GM23338 (cell line): ENCODE measurements at regions not wholly inside any gene's neighbourhood (a gene's known extent, or its start where the extent isn't known, plus 50 kb on each side); places are given as distances from the start of the nearest gene placed in this dataset.
A peak's percentile ranks its signal among the peaks of the same experiment; 100 is the strongest.

Experiments
- ATAC-seq: fragments of 200-7000 bp; cut with Tn5 transposase; 3 replicates; pipeline ENCODE4 v1.9.1; 2020
- DNase-seq: peaks from one replicate; pipeline ENCODE4 v3.0.0-alpha.2; 2015; ENCODE audit warnings: low spot score
- H2AFZ ChIP-seq: fragments of 200-600 bp; sonication (generic); 2 replicates; pipeline ENCODE4 v1.8.0; 2016; ENCODE audit warnings: antibody characterized with exemption, mild to moderate bottlenecking, moderate library complexity
- H3F3A ChIP-seq: fragments of 200-600 bp; sonication (generic); replicated peaks from 2 replicates; pipeline ENCODE4 v1.8.0; 2017; ENCODE audit warnings: antibody characterized with exemption, mixed run types, low read depth
- H3K27ac ChIP-seq: fragments of 200-600 bp; sonication (generic); 2 replicates; pipeline ENCODE4 v1.6.1; 2016; ENCODE audit warnings: low read depth
- H3K27me3 ChIP-seq: fragments of 200-600 bp; sonication (generic); 2 replicates; pipeline ENCODE4 v1.8.0; 2016; ENCODE audit warnings: mild to moderate bottlenecking, mixed run types, moderate library complexity; ENCODE audit not compliant: insufficient read depth
- H3K36me3 ChIP-seq: fragments of 200-600 bp; sonication (generic); 2 replicates; pipeline ENCODE4 v1.8.0; 2016; ENCODE audit warnings: mild to moderate bottlenecking; ENCODE audit not compliant: insufficient read depth
- H3K4me1 ChIP-seq: fragments of 200-600 bp; sonication (generic); 2 replicates; pipeline ENCODE4 v1.8.0; 2016; ENCODE audit warnings: mild to moderate bottlenecking, moderate library complexity; ENCODE audit not compliant: insufficient read depth
- H3K4me2 ChIP-seq: fragments of 200-600 bp; sonication (generic); 2 replicates; pipeline ENCODE4 v1.7.1; 2017; ENCODE audit warnings: mixed run types
- H3K4me3 ChIP-seq: fragments of 200-600 bp; sonication (generic); 2 replicates; pipeline ENCODE4 v1.6.1; 2016; ENCODE audit warnings: mixed run types
- H3K79me2 ChIP-seq: fragments of 200-600 bp; sonication (generic); replicated peaks from 2 replicates; pipeline ENCODE4 v1.8.0; 2017; ENCODE audit warnings: mild to moderate bottlenecking; ENCODE audit not compliant: insufficient read depth
- H3K9me2 ChIP-seq: fragments of 200-600 bp; sonication (generic); 2 replicates; pipeline ENCODE4 v1.8.0; 2017; ENCODE audit not compliant: insufficient read depth
- H4K20me1 ChIP-seq: fragments of 200-600 bp; sonication (generic); replicated peaks from 2 replicates; pipeline ENCODE4 v1.8.0; 2017; ENCODE audit warnings: mild to moderate bottlenecking; ENCODE audit not compliant: insufficient read depth
- H3K27ac Mint-ChIP-seq: 2 replicates; pipeline ENCODE4 v1.8.0; 2020; ENCODE audit warnings: inconsistent platforms, mild to moderate bottlenecking, moderate library complexity, mixed read lengths
- H3K27me3 Mint-ChIP-seq: 3 replicates; pipeline ENCODE4 v1.8.0; 2022; ENCODE audit warnings: low read depth, mild to moderate bottlenecking, moderate library complexity, mixed read lengths, inconsistent platforms; ENCODE audit not compliant: insufficient read depth, poor library complexity
- H3K36me3 Mint-ChIP-seq: 3 replicates; pipeline ENCODE4 v1.8.0; 2021; ENCODE audit warnings: low read depth, mild to moderate bottlenecking, inconsistent platforms, moderate library complexity, mixed read lengths
- H3K4me1 Mint-ChIP-seq: 3 replicates; pipeline ENCODE4 v1.8.0; 2020; ENCODE audit warnings: mild to moderate bottlenecking, inconsistent platforms, mixed read lengths
- H3K4me3 Mint-ChIP-seq: 3 replicates; pipeline ENCODE4 v1.8.0; 2021; ENCODE audit warnings: moderate library complexity, mild to moderate bottlenecking, inconsistent platforms, mixed read lengths
- H3K9me3 Mint-ChIP-seq: 3 replicates; pipeline ENCODE4 v1.8.0; 2020; ENCODE audit warnings: moderate library complexity, mild to moderate bottlenecking, inconsistent platforms, mixed read lengths
- CREB1 ChIP-seq: fragments of 250-450 bp; sonication (Bioruptor Pico); IDR thresholded peaks from 2 replicates; pipeline ENCODE4 v1.5.0; 2020; ENCODE audit warnings: low read depth, mild to moderate bottlenecking, moderate library complexity
- EZH2 ChIP-seq: fragments of 200-600 bp; sonication (generic); IDR thresholded peaks from one replicate; pipeline ENCODE4 v1.8.0; 2017; ENCODE audit warnings: antibody characterized with exemption, mild to moderate bottlenecking, low read depth; ENCODE audit not compliant: unreplicated experiment
- EZH2phosphoT487 ChIP-seq: fragments of 200-600 bp; sonication (generic); IDR thresholded peaks from one replicate; pipeline ENCODE4 v1.8.1; 2018; ENCODE audit warnings: antibody characterized with exemption; ENCODE audit not compliant: unreplicated experiment
- JUNB ChIP-seq: IDR thresholded peaks from one replicate; pipeline ENCODE4 v1.6.1; 2016; ENCODE audit warnings: antibody characterized with exemption; ENCODE audit not compliant: unreplicated experiment
- NANOG ChIP-seq: IDR thresholded peaks from 2 replicates; pipeline ENCODE4 v1.6.1; 2016; ENCODE audit warnings: antibody characterized with exemption, borderline replicate concordance
- POLR2AphosphoS5 ChIP-seq: IDR thresholded peaks from 2 replicates; pipeline ENCODE4 v1.6.1; 2016; ENCODE audit warnings: antibody characterized with exemption, low read depth
- ZNF462 ChIP-seq: fragments of 250-450 bp; sonication (Bioruptor Pico); IDR thresholded peaks from 2 replicates; pipeline ENCODE4 v1.5.0; 2020; ENCODE audit warnings: mild to moderate bottlenecking, moderate library complexity
- TF ChIP-seq, protein P1 (sequence below), 2 experiments: fragments of 200-600 bp in 1 of 2; sonication (generic) in 1 of 2; conservative IDR thresholded peaks; 2 replicates each; pipeline versions ENCODE4 v1.5.1 to v1.6.1; 2016 to 2017; ENCODE audit warnings: antibody characterized with exemption in 2 of 2, low read depth in 2 of 2, mild to moderate bottlenecking in 2 of 2, moderate library complexity in 1 of 2

DNA sequence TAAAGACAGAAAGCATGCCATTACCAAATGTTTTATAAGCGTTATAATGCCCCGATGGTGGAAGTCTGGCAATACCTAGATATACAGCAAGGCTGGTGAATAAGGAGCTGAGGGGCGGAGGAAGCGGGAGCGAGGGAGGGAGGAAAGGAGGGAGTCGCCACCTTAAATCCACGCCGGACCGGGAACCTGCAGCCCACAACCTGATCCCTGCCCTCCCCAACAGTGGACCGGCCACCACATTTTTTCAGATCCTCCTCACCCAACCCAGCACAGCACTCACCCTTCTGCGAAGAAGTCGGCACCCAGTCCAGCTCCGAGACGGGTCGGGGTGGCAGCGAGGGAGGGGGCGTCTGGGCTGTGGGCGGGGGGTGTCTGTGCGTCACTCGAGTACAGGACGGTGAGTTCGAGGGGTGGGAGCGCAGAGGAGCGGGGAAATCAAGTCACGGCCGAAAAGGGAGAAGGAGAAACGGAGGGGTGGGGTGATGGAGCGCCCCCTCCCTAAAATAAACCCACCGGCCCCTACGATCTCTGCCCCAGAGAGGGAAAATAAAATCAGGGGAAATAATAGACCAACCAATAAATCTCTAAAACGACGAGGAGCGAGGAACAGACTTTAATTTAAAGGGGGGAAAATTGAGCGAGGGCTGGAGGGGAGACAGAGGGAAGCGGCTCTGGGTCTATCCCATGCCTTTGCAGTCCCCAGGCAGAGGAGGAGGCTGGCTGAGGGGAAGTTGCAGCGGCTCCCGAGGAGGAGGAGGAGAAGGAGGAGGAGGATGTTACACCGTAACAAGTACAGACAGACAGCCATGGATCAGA is 96.5 kb upstream of the SERTAD2 start:
- peak; percentile 58 for ATAC-seq
- Histone ChIP-seq H4K20me1 (no peaks in the 10 kb centered on the region), H3F3A (peaks cover 5% of the 10 kb centered on the region; the same call in 1 of the 2 replicates), H2AFZ (peak overlapping the region; percentile 92), H3K27ac (peak overlapping the region; percentile 90; the same call in 1 of the 2 replicates), H3K9me2 (no peaks in the 10 kb centered on the region), H3K27me3 (peaks cover 31% of the 10 kb centered on the region), H3K4me1 (peaks cover 11% of the 10 kb centered on the region), H3K36me3 (no peaks in the 10 kb centered on the region), H3K4me2 (peak overlapping the region; percentile 87), H3K79me2 (no peaks in the 10 kb centered on the region), H3K4me3 (peak overlapping the region; percentile 95)
- Mint-ChIP-seq H3K4me1 (peaks cover 8% of the 10 kb centered on the region), H3K36me3 (no peaks in the 10 kb centered on the region; the same call in 2 of the 3 replicates), H3K4me3 (peak overlapping the region; percentile 97), H3K9me3 (no peaks in the 10 kb centered on the region; the same call in 2 of the 3 replicates), H3K27me3 (peaks cover 10% of the 10 kb centered on the region), H3K27ac (peak overlapping the region; percentile 94)
- TF ChIP-seq NANOG = no peak
- TF ChIP-seq CREB1 (CRISPR knock-in tag) = no peak
- TF ChIP-seq, protein P1, sequence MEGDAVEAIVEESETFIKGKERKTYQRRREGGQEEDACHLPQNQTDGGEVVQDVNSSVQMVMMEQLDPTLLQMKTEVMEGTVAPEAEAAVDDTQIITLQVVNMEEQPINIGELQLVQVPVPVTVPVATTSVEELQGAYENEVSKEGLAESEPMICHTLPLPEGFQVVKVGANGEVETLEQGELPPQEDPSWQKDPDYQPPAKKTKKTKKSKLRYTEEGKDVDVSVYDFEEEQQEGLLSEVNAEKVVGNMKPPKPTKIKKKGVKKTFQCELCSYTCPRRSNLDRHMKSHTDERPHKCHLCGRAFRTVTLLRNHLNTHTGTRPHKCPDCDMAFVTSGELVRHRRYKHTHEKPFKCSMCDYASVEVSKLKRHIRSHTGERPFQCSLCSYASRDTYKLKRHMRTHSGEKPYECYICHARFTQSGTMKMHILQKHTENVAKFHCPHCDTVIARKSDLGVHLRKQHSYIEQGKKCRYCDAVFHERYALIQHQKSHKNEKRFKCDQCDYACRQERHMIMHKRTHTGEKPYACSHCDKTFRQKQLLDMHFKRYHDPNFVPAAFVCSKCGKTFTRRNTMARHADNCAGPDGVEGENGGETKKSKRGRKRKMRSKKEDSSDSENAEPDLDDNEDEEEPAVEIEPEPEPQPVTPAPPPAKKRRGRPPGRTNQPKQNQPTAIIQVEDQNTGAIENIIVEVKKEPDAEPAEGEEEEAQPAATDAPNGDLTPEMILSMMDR (conservative IDR thresholded peaks at IDR 0.05; ENCODE audit: low read depth in 2 of 2) = 0 out of 4 replicates have a peak, but pooled peaks of 1 of the 2 experiments have one; percentile 3
- TF ChIP-seq POLR2AphosphoS5 = no peak
- TF ChIP-seq ZNF462 (CRISPR knock-in tag) = no peak
- no peak for TF ChIP-seq EZH2
- no peak for TF ChIP-seq EZH2phosphoT487
- no peak for TF ChIP-seq JUNB
- DNase-seq = peak; percentile 35
